DND-41 (cell line): ENCODE measurements at regions not wholly inside any gene's neighbourhood (a gene's known extent, or its start where the extent isn't known, plus 50 kb on each side); places are given as distances from the start of the nearest gene placed in this dataset.

Experiments used
- EZH2 ChIP-seq: IDR thresholded peaks from 3 replicates; pipeline ENCODE4 v1.6.1; 2012; ENCODE audit warnings: borderline replicate concordance, low read depth, mild to moderate bottlenecking, moderate library complexity, low read length, inconsistent platforms; ENCODE audit not compliant: severe bottlenecking
- TF ChIP-seq, protein P1 (sequence below): IDR thresholded peaks from 2 replicates; pipeline ENCODE4 v1.5.1; 2012; ENCODE audit warnings: borderline replicate concordance, low read length, moderate library complexity, mild to moderate bottlenecking; ENCODE audit not compliant: poor library complexity, severe bottlenecking; ENCODE audit errors: extremely low read depth

GRCh38 chr10:107708981-107709380, 544.5 kb upstream of the SORCS1 start:
- TF ChIP-seq, protein P1, sequence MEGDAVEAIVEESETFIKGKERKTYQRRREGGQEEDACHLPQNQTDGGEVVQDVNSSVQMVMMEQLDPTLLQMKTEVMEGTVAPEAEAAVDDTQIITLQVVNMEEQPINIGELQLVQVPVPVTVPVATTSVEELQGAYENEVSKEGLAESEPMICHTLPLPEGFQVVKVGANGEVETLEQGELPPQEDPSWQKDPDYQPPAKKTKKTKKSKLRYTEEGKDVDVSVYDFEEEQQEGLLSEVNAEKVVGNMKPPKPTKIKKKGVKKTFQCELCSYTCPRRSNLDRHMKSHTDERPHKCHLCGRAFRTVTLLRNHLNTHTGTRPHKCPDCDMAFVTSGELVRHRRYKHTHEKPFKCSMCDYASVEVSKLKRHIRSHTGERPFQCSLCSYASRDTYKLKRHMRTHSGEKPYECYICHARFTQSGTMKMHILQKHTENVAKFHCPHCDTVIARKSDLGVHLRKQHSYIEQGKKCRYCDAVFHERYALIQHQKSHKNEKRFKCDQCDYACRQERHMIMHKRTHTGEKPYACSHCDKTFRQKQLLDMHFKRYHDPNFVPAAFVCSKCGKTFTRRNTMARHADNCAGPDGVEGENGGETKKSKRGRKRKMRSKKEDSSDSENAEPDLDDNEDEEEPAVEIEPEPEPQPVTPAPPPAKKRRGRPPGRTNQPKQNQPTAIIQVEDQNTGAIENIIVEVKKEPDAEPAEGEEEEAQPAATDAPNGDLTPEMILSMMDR, result no peak
- TF ChIP-seq EZH2, result no peak
